Stimulated activated naive CD8-positive, alpha-beta T cell treated with anti-CD3 and anti-CD28 coated beads, Interleukin-15, amount 100 ng/mL, for 72 hours (primary cell): ENCODE measurements at regions not wholly inside any gene's neighbourhood (a gene's known extent, or its start where the extent isn't known, plus 50 kb on each side); places are given as distances from the start of the nearest gene placed in this dataset.

ENCODE experiments used
- ATAC-seq: fragments of 150-1000 bp; cut with Tn5 transposase; 2 replicates; pipeline ENCODE4 v1.10.0; 2021; ENCODE audit warnings: mild to moderate bottlenecking, moderate library complexity
- DNase-seq, 2 donors: peaks; one replicate each; pipeline ENCODE4 v3.0.0; 2021 to 2022
- H3K27ac Mint-ChIP-seq, 2 donors: one replicate each; pipeline ENCODE4 v1.8.0; 2022; ENCODE audit warnings: mild to moderate bottlenecking in 2 of 2, mixed read lengths in 2 of 2, moderate library complexity in 2 of 2
- H3K27me3 Mint-ChIP-seq: one replicate; pipeline ENCODE4 v1.8.0; 2022; ENCODE audit warnings: mixed read lengths
- H3K4me1 Mint-ChIP-seq: one replicate; pipeline ENCODE4 v1.8.0; 2022; ENCODE audit warnings: mild to moderate bottlenecking, mixed read lengths
- H3K4me3 Mint-ChIP-seq, 2 donors: one replicate each; pipeline ENCODE4 v1.8.0; 2022; ENCODE audit warnings: mild to moderate bottlenecking in 2 of 2, mixed read lengths in 2 of 2, moderate library complexity in 1 of 2
- H3K9me3 Mint-ChIP-seq, 2 donors: one replicate each; pipeline ENCODE4 v1.8.0; 2022; ENCODE audit warnings: mixed read lengths in 2 of 2

- DNase-seq (no peak), ATAC-seq (no peak)
- H3K27me3 Mint-ChIP-seq: no peaks in the 10 kb centered on the region
- no peaks in the 10 kb centered on the region for H3K4me1 Mint-ChIP-seq
- H3K27ac Mint-ChIP-seq: no peak overlapping the region
- peaks cover 4 to 14% of the 10 kb centered on the region in 2 donors for H3K9me3 Mint-ChIP-seq
- no peak overlapping the region for H3K4me3 Mint-ChIP-seq
Observed at GRCh38 chr1:118334506-118334905, 149.5 kb upstream of the SPAG17 start.

- Mint-ChIP-seq H3K9me3 (peaks cover 0 to 18% of the 10 kb centered on the region in 2 donors), H3K4me1 (no peaks in the 10 kb centered on the region), H3K27me3 (no peaks in the 10 kb centered on the region), H3K4me3 (no peak overlapping the region), H3K27ac (no peak overlapping the region)
- no peak for ATAC-seq
- DNase-seq: no peak
Observed at GRCh38 chr1:118333601-118334210, 148.7 kb upstream of the SPAG17 start.

- Mint-ChIP-seq H3K27me3 (no peaks in the 10 kb centered on the region), H3K9me3 (peaks cover 0 to 7% of the 10 kb centered on the region in 2 donors), H3K4me3 (no peak overlapping the region), H3K27ac (no peak overlapping the region), H3K4me1 (no peaks in the 10 kb centered on the region)
- ATAC-seq: no peak
- DNase-seq: no peak
Observed at GRCh38 chr1:118326960-118327629, 142.1 kb upstream of the SPAG17 start.

GRCh38 chr1:118325550-118326225 is 140.7 kb upstream of the SPAG17 start:
- H3K4me1 Mint-ChIP-seq: no peaks in the 10 kb centered on the region
- peaks cover 0 to 7% of the 10 kb centered on the region in 2 donors for H3K9me3 Mint-ChIP-seq
- no peak for DNase-seq
- H3K27ac Mint-ChIP-seq: no peak overlapping the region
- no peaks in the 10 kb centered on the region for H3K27me3 Mint-ChIP-seq
- no peak overlapping the region for H3K4me3 Mint-ChIP-seq
- no peak for ATAC-seq

- DNase-seq: no peak
- Mint-ChIP-seq H3K4me1 (no peaks in the 10 kb centered on the region), H3K27me3 (no peaks in the 10 kb centered on the region), H3K4me3 (no peak overlapping the region), H3K9me3 (no peaks in the 10 kb centered on the region), H3K27ac (no peak overlapping the region)
- no peak for ATAC-seq
Observed at GRCh38 chr1:118323246-118323645, 138.2 kb upstream of the SPAG17 start.

- DNase-seq (no peak), ATAC-seq (no peak)
- H3K27me3 Mint-ChIP-seq: no peaks in the 10 kb centered on the region
- no peak overlapping the region for H3K4me3 Mint-ChIP-seq
- H3K4me1 Mint-ChIP-seq: no peaks in the 10 kb centered on the region
- no peak overlapping the region for H3K27ac Mint-ChIP-seq
- no peaks in the 10 kb centered on the region for H3K9me3 Mint-ChIP-seq
Observed at GRCh38 chr1:118322331-118322730, 137.3 kb upstream of the SPAG17 start.

GRCh38 chr1:118321840-118322239 is 136.8 kb upstream of the SPAG17 start:
- no peaks in the 10 kb centered on the region for H3K27me3 Mint-ChIP-seq
- ATAC-seq (no peak), DNase-seq (no peak)
- H3K4me1 Mint-ChIP-seq: no peaks in the 10 kb centered on the region
- H3K4me3 Mint-ChIP-seq: no peak overlapping the region
- no peaks in the 10 kb centered on the region for H3K9me3 Mint-ChIP-seq
- H3K27ac Mint-ChIP-seq: no peak overlapping the region

GRCh38 chr1:118317842-118318614 is 133.0 kb upstream of the SPAG17 start:
- Mint-ChIP-seq H3K27ac (no peak overlapping the region), H3K9me3 (no peaks in the 10 kb centered on the region), H3K27me3 (no peaks in the 10 kb centered on the region), H3K4me3 (no peak overlapping the region), H3K4me1 (no peaks in the 10 kb centered on the region)
- DNase-seq (no peak), ATAC-seq (no peak)

GRCh38 chr1:118306851-118307250 is 121.8 kb upstream of the SPAG17 start:
- no peak overlapping the region for H3K27ac Mint-ChIP-seq
- ATAC-seq: no peak
- H3K4me1 Mint-ChIP-seq: no peaks in the 10 kb centered on the region
- no peaks in the 10 kb centered on the region for H3K27me3 Mint-ChIP-seq
- H3K9me3 Mint-ChIP-seq: no peaks in the 10 kb centered on the region
- no peak overlapping the region for H3K4me3 Mint-ChIP-seq
- DNase-seq: no peak

GRCh38 chr1:118304722-118305359 is 119.8 kb upstream of the SPAG17 start:
- Mint-ChIP-seq H3K4me3 (no peak overlapping the region), H3K9me3 (no peaks in the 10 kb centered on the region), H3K4me1 (no peaks in the 10 kb centered on the region), H3K27me3 (no peaks in the 10 kb centered on the region), H3K27ac (no peak overlapping the region)
- no peak for ATAC-seq
- no peak for DNase-seq

GRCh38 chr1:118303534-118303933 is 118.5 kb upstream of the SPAG17 start:
- no peaks in the 10 kb centered on the region for H3K9me3 Mint-ChIP-seq
- H3K4me1 Mint-ChIP-seq: no peaks in the 10 kb centered on the region
- H3K27me3 Mint-ChIP-seq: no peaks in the 10 kb centered on the region
- no peak overlapping the region for H3K4me3 Mint-ChIP-seq
- DNase-seq: no peak
- ATAC-seq: no peak
- H3K27ac Mint-ChIP-seq: no peak overlapping the region

GRCh38 chr1:118303064-118303463 is 118.0 kb upstream of the SPAG17 start:
- ATAC-seq (no peak), DNase-seq (no peak)
- Mint-ChIP-seq H3K27ac (no peak overlapping the region), H3K27me3 (no peaks in the 10 kb centered on the region), H3K9me3 (peaks cover 0 to under 1% of the 10 kb centered on the region in 2 donors), H3K4me1 (no peaks in the 10 kb centered on the region), H3K4me3 (no peak overlapping the region)

GRCh38 chr1:118302145-118302544 is 117.1 kb upstream of the SPAG17 start:
- ATAC-seq: no peak
- DNase-seq: no peak
- Mint-ChIP-seq H3K9me3 (peaks cover 0 to 4% of the 10 kb centered on the region in 2 donors), H3K4me3 (no peak overlapping the region), H3K27ac (no peak overlapping the region), H3K27me3 (no peaks in the 10 kb centered on the region), H3K4me1 (no peaks in the 10 kb centered on the region)

- Mint-ChIP-seq H3K9me3 (peaks cover 0 to 6% of the 10 kb centered on the region in 2 donors), H3K4me1 (no peaks in the 10 kb centered on the region)
- ATAC-seq: no peak
Observed at GRCh38 chr1:118300808-118301207, 115.8 kb upstream of the SPAG17 start.

GRCh38 chr1:118298397-118298796 is 113.4 kb upstream of the SPAG17 start:
- Mint-ChIP-seq H3K27ac (no peak overlapping the region), H3K4me3 (no peak overlapping the region), H3K27me3 (no peaks in the 10 kb centered on the region), H3K9me3 (peaks cover 0 to 8% of the 10 kb centered on the region in 2 donors), H3K4me1 (no peaks in the 10 kb centered on the region)
- ATAC-seq (no peak), DNase-seq (no peak)

More at GRCh38 chr1:118300808-118301207, 115.8 kb upstream of the SPAG17 start:
- no peak overlapping the region for H3K4me3 Mint-ChIP-seq
- H3K27ac Mint-ChIP-seq: no peak overlapping the region
- DNase-seq: no peak
- H3K27me3 Mint-ChIP-seq: no peaks in the 10 kb centered on the region
